Astrocyte (in vitro differentiated cells and primary cell): ENCODE measurements at regions not wholly inside any gene's neighbourhood (a gene's known extent, or its start where the extent isn't known, plus 50 kb on each side); places are given as distances from the start of the nearest gene placed in this dataset.

ENCODE experiments used
- EZH2 ChIP-seq: IDR thresholded peaks from 2 replicates; pipeline ENCODE4 v1.6.1; 2012; ENCODE audit warnings: mild to moderate bottlenecking, low read length, inconsistent platforms; ENCODE audit not compliant: insufficient read depth
- TF ChIP-seq, protein P1 (sequence below): IDR thresholded peaks from 2 replicates; pipeline ENCODE4 v1.5.1; 2011; ENCODE audit warnings: low read depth, mild to moderate bottlenecking, inconsistent platforms, low read length, moderate library complexity; ENCODE audit not compliant: insufficient read depth

DNA sequence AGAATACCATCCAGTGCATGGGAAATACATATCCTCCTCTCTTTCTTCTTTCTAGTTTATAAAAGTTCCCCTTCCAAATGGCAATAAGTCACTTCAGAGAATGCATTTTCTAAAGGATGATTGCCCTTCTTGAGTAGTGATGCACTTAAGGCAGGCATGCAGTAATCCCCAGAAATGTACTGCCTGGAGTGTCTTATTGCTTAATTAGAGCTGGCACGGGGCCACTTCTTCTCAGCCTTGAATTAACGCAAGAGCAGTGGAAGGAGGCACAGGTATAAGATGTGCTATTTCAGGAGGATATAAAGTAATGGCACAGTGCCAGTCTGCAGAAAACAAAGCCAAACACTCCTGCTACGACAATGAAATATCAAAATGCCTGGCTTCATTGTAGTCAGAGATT lies 371.4 kb upstream of the FAM241A start:
- TF ChIP-seq, protein P1, sequence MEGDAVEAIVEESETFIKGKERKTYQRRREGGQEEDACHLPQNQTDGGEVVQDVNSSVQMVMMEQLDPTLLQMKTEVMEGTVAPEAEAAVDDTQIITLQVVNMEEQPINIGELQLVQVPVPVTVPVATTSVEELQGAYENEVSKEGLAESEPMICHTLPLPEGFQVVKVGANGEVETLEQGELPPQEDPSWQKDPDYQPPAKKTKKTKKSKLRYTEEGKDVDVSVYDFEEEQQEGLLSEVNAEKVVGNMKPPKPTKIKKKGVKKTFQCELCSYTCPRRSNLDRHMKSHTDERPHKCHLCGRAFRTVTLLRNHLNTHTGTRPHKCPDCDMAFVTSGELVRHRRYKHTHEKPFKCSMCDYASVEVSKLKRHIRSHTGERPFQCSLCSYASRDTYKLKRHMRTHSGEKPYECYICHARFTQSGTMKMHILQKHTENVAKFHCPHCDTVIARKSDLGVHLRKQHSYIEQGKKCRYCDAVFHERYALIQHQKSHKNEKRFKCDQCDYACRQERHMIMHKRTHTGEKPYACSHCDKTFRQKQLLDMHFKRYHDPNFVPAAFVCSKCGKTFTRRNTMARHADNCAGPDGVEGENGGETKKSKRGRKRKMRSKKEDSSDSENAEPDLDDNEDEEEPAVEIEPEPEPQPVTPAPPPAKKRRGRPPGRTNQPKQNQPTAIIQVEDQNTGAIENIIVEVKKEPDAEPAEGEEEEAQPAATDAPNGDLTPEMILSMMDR, result no peak
- no peak for TF ChIP-seq EZH2
